GM12891 (cell line): ENCODE measurements at regions not wholly inside any gene's neighbourhood (a gene's known extent, or its start where the extent isn't known, plus 50 kb on each side); places are given as distances from the start of the nearest gene placed in this dataset.

Experiments
- PAX5 ChIP-seq: IDR thresholded peaks from 2 replicates; pipeline ENCODE4 v1.6.1; 2011; ENCODE audit warnings: low read length, moderate library complexity, mild to moderate bottlenecking; ENCODE audit not compliant: insufficient read depth, severe bottlenecking
- POLR2A ChIP-seq: IDR thresholded peaks from 2 replicates; pipeline ENCODE4 v1.6.1; 2011; ENCODE audit warnings: low read depth, low read length, control low read depth
- POLR2AphosphoS5 ChIP-seq: IDR thresholded peaks from 2 replicates; pipeline ENCODE4 v1.6.1; 2011; ENCODE audit warnings: low read depth, low read length, control low read depth
- POU2F2 ChIP-seq: IDR thresholded peaks from 2 replicates; pipeline ENCODE4 v1.6.1; 2011; ENCODE audit warnings: low read depth, mild to moderate bottlenecking, control low read depth, low read length, moderate library complexity
- SPI1 ChIP-seq: IDR thresholded peaks from 2 replicates; pipeline ENCODE4 v1.6.1; 2011; ENCODE audit warnings: low read depth, low read length, control low read depth
- TAF1 ChIP-seq: IDR thresholded peaks from 2 replicates; pipeline ENCODE4 v1.6.1; 2011; ENCODE audit warnings: low read depth, low read length, control low read depth

DNA sequence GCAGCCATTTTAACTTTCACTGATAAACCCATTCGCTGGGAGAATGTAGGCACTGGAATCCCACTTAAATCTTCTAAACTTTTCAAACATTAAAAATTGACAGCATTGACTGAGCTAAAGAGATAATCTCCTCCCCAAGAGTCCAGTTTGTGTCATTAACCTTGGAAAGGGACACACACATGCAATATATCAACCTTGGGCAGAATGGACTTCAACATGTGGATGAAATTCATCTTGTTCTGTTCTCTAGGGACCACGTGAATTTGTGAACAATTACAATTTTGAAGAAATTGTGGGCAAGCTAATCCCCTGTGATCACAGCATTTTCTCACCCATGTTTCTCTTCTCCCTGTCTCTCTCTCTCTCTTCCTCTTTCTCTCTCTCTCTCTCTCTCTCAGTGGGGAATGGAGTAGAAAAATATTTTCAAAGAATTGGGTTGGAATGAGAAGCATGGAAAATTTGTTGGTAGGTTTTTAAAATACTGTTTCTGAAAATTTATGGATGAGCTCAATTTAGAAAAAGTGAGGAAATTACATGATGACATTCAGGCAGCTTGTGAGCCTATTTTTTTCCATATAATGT is 553.7 kb downstream of the EBF1 start:
- TF ChIP-seq POLR2A, result no peak
- no peak for TF ChIP-seq TAF1
- no peak for TF ChIP-seq POLR2AphosphoS5
- TF ChIP-seq SPI1, result no peak
- no peak for TF ChIP-seq PAX5
- no peak for TF ChIP-seq POU2F2
